Astrocyte of the spinal cord (primary cell): ENCODE measurements at regions not wholly inside any gene's neighbourhood (a gene's known extent, or its start where the extent isn't known, plus 50 kb on each side); places are given as distances from the start of the nearest gene placed in this dataset.

ENCODE experiments used
- DNase-seq: peaks from one replicate; pipeline ENCODE4 v3.0.0; 2011; ENCODE audit warnings: low read depth, low spot score
- H3K4me3 ChIP-seq: 2 replicates; pipeline ENCODE4 v1.5.1; 2011; ENCODE audit warnings: low read depth, mild to moderate bottlenecking, low read length, moderate library complexity
- in situ Hi-C: cut with HindIII; loops from 2 replicates; pipeline ENCODE4 v1.10.0; 2017; ENCODE audit warnings: low sequenced_read_pairs
- TF ChIP-seq, protein P1 (sequence below): IDR thresholded peaks from 2 replicates; pipeline ENCODE4 v1.5.1; 2012; ENCODE audit warnings: low read depth, mild to moderate bottlenecking, low read length, inconsistent platforms

DNA sequence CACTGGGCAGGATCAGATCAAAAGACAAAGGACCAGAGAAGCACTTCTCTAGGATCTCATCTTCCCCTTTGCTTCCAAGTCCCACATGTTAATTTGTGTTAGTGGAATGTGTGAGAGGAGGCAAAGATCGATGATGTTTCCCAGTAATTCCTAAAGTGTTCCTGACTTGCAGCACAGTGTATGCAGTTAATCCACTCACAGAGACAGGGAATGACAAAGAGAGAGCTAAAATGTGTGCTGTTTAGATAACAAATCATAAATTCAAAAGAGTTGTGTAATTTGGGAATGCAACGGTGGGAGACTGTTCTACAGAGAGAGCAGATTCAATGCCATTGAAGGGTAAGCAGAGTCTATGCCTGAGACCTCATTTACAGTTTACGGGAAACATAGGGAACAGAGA, 132.0 kb upstream of the SVIL start:
- DNase-seq: no peak
- no peak overlapping the region for H3K4me3 ChIP-seq
- in situ Hi-C loops: no loop called here
- TF ChIP-seq, protein P1, sequence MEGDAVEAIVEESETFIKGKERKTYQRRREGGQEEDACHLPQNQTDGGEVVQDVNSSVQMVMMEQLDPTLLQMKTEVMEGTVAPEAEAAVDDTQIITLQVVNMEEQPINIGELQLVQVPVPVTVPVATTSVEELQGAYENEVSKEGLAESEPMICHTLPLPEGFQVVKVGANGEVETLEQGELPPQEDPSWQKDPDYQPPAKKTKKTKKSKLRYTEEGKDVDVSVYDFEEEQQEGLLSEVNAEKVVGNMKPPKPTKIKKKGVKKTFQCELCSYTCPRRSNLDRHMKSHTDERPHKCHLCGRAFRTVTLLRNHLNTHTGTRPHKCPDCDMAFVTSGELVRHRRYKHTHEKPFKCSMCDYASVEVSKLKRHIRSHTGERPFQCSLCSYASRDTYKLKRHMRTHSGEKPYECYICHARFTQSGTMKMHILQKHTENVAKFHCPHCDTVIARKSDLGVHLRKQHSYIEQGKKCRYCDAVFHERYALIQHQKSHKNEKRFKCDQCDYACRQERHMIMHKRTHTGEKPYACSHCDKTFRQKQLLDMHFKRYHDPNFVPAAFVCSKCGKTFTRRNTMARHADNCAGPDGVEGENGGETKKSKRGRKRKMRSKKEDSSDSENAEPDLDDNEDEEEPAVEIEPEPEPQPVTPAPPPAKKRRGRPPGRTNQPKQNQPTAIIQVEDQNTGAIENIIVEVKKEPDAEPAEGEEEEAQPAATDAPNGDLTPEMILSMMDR: no peak

DNA sequence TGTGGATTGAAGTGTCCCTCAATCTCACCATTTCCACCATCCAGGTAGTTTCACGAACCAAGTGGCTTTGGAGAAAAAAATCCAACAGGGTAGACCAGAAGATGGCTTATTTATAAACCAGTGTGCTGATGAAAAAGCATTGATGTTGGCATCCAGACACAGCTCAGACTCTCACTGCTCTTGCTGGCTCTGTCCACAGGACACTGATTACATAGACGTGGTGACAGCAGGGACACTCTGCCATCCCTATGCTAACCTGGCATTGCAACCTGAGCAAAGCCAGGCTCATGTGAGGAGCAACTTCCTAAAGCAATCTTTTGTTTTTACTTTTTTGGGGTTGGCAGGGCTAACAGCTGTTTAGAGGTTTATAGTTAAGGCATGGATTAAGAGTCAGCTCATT, 130.6 kb upstream of the SVIL start:
- TF ChIP-seq, protein P1: no peak
- no peak overlapping the region for H3K4me3 ChIP-seq
- in situ Hi-C loops: no loop called here
- no peak for DNase-seq

DNA sequence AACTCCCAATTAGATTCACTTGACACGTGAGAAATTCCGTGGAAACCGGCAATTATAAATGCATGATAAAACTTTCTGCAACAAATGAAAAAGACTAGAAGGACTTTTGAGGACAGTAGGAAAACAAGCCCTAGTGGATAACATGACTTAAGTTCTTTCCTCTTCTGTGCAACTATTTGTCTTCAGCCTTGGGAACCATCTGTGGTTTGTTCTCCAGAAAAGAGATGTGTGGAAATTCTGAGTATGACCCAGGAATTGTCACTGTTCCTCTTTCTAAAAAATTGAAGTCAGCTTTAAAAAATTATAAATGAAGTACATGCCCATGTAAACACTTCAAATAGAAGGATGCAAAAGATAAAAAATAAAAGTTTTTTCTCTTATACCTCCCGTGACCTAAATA, 128.6 kb upstream of the SVIL start:
- H3K4me3 ChIP-seq: no peak overlapping the region
- TF ChIP-seq, protein P1: no peak
- in situ Hi-C loops: no loop called here
- no peak for DNase-seq

DNA sequence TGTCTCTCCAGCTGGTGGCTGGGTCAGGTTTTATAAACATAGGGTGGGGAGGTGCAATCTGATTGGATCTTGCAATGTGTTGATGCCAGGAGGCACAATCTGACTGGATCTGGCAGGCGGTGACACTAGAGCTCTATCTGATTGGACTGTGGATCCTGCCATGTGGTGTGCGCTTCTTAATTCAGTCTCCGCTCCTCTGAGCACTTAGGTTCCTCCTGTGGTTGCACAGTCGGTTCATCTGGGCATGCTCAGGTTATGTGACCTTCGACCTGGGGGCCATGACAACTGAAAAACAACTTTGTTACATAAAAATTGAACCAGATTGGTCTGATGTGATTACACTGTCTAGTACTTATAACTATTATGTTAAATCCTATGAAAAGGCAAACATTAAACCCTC, 127.1 kb upstream of the SVIL start:
- DNase-seq: no peak
- in situ Hi-C loops: no loop called here
- no peak overlapping the region for H3K4me3 ChIP-seq
- TF ChIP-seq, protein P1: no peak

DNA sequence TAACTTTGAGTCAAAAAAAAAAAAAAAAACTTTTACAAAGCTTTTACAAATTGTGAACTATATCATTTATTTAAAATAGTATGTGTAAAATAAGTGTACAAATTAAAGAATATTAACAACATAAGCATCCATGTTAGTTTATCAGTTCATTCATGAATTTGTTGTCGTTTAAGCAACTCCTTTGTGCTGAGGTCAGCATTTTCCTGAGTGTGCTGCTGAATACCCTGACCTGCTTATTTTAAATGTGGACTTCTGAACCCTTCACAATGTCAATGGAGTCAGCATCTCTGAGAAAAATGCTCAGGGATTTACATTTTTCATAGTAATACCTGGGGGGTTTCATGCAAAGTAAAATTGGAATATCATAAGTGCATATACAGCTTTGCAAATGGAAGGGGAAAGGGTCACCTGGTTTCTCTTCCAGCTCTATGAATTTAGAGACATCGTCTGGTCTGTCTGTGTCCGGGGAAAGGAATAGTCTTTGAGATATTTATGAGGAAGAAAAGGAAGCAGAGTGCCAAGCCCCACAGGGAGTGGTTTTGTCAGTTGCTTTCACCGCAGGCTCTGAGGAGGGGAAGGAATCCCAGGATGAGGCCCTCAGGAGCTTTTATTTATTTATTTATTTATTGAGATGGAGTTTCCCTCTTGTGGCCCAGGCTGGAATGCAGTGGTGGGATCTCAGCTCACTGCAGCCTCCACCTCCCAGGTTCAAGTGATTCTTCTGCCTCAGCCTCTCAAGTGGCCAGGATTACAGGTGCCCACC, 125.5 kb upstream of the SVIL start:
- no peak for DNase-seq
- in situ Hi-C loops: no loop called here
- no peak overlapping the region for H3K4me3 ChIP-seq
- TF ChIP-seq, protein P1: no peak

DNA sequence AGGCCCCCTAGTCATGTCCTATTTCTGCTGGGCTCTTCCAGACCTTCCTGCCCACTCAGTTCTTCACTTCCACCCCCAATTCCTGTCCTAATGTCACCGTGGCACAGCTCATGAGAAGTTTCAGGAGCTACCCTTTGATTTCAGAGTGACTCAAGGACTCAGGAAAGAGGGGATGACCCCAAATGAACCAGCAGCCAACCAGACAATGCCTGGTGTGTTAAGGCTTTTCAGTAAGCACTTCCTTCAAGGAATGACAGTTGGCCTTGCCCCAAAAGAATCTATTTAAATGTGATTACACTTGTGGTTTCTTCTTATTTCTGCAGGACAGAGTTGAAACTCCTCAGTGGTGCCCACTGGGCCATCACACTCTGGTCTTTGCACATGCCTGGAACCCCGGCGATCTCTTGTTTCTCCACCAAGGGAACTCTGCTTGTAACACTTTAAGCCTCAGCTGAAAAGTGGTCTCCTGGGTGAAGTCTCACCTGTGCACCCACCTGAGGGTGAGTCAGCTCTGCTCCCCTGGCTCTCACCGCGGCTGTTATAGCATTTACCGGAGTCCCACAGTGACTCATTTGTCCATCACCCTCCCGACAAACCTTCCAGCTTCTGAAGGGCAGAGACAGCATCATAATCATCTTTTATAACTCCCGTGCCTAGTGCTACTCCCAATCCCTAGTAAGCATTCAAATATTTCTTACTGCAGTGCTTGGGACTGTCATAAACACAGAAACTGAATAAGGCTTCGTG, 123.0 kb upstream of the SVIL start:
- in situ Hi-C loops: no loop called here
- TF ChIP-seq, protein P1: no peak

More for the DNA sequence above, 123.0 kb upstream of the SVIL start:
- peak; percentile 56 for DNase-seq
- no peak overlapping the region for H3K4me3 ChIP-seq
